ENCODE measurements at regions not wholly inside any gene's neighbourhood (a gene's known extent, or its start where the extent isn't known, plus 50 kb on each side); places are given as distances from the start of the nearest gene placed in this dataset.

DNA sequence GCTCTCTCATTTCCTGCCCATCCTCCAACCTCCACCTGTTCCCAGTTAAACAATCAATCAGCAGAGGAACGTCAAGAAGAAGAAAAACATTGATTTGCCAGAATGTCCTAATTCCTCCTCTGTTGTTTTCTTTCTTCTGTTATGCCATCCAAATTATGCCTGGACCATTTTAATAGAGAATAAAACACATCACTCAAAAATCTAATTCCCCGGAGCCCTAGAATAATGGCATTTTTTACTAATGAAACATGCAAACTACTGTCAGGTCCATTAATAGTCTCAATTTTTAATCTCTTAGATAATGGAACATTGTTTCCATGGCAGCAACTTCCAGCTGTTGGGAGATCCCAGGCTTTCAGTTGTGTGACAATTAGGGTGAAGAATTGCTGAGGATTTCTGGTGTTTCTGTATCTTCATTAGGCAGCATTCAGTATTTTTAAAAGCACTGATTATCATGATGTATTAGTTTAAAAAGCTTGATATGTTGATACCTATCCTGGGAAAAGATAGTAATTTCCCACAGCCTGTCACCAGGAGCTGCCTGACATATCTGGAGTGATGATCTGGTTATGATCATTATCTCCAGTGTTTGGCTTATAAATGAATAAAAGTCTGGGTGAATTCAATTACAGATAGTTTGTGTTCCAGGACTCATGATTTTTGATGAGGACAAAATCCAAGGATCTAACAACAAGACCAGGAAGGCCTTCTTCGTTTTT lies 209.8 kb downstream of the TPBG start (continued):
- no peak for TF ChIP-seq YY1 (IDR thresholded peaks at IDR 0.05; ENCODE audit: low read depth, low read length)
- TF ChIP-seq POLR2A (IDR thresholded peaks at IDR 0.05; ENCODE audit: low read depth, low read length), result no peak
- no peak for TF ChIP-seq SMC3 (IDR thresholded peaks at IDR 0.05; ENCODE audit: borderline replicate concordance, low read length)
- TF ChIP-seq NFIC (IDR thresholded peaks at IDR 0.05; ENCODE audit: low read depth, low read length), result no peak
- no peak for TF ChIP-seq BCL11A (IDR thresholded peaks at IDR 0.05; ENCODE audit: low read depth, low read length)

DNA sequence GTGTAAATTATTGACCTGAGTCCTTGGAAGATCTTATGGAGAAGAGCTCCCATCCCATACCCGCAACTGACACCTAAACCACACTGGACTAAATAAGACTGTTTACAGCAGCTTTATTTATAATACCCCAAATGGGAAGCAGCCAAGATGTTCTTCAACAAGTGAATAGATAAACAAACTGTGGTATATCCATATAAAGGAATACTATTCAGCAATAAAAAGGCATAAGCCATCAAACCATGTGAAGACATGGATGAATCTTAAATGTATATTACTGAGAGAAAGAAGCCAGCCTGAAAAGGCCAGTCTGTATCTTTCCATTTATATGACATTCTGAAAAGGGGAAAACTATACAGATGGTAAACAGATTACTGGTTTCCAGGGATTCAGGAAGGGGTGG lies 212.7 kb downstream of the TPBG start:
- BruUV-seq (replicated peaks), result no TSS peak
- CTCF ChIA-PET, result interaction anchor here (0.5 kb wide), 1 partner anchor 75 kb away, joined by 3 read pairs; no protein-coding TSS in a partner anchor
- Histone ChIP-seq H2AFZ (ENCODE audit: control insufficient read depth, low read depth, low read length) (no peak overlapping the region), H3K79me2 (ENCODE audit: control insufficient read depth, insufficient read depth, low read length) (no peaks in the 10 kb centered on the region), H3K4me1 (ENCODE audit: control insufficient read depth, insufficient read depth, low read length) (no peaks in the 10 kb centered on the region), H3K36me3 (ENCODE audit: control insufficient read depth in 2 of 2, insufficient read depth in 2 of 2, low read length in 1 of 2) (no peaks in the 10 kb centered on the region), H3K9me3 (replicated peaks; ENCODE audit: control insufficient read depth, insufficient read depth, low read length) (no peaks in the 10 kb centered on the region; the same call in 2 of the 3 replicates), H3K9ac (ENCODE audit: control insufficient read depth, insufficient read depth, low read length) (no peak overlapping the region), H3K4me3 (no peak overlapping the region), H3K4me2 (ENCODE audit: control insufficient read depth, insufficient read depth) (no peak overlapping the region), H3K27ac (ENCODE audit: control insufficient read depth, insufficient read depth) (no peak overlapping the region), H4K20me1 (ENCODE audit: control insufficient read depth, insufficient read depth) (no peaks in the 10 kb centered on the region), H3K27me3 (replicated peaks in 1 of 2; ENCODE audit: control insufficient read depth in 2 of 2, insufficient read depth in 2 of 2, low read length in 1 of 2) (no peaks in the 10 kb centered on the region)
- POLR2A ChIA-PET, result no interaction called here
- no peak for TF ChIP-seq IRF4 (IDR thresholded peaks at IDR 0.05; ENCODE audit: low read depth, low read length)
- FAIRE-seq (no peak), DNase-seq (ENCODE audit: low read depth, low spot score) (no peak), ATAC-seq (no peak)
- in situ Hi-C loops (cut with MboI), result no loop called here
- SMC1A ChIA-PET (ENCODE audit: uncharacterized antibody, unreplicated experiment), result no interaction called here
- RAD21 ChIA-PET (ENCODE audit: unreplicated experiment), result no interaction called here
- 100% methylated on average over 1 of the region's 1 CpG for WGBS (ENCODE audit: insufficient coverage, insufficient replicate concordance, low lambda C conversion rate, missing lambda C conversion rate)
- intact Hi-C loops (cut with micrococcal nuclease; ENCODE audit: unreplicated experiment), result no loop called here

DNA sequence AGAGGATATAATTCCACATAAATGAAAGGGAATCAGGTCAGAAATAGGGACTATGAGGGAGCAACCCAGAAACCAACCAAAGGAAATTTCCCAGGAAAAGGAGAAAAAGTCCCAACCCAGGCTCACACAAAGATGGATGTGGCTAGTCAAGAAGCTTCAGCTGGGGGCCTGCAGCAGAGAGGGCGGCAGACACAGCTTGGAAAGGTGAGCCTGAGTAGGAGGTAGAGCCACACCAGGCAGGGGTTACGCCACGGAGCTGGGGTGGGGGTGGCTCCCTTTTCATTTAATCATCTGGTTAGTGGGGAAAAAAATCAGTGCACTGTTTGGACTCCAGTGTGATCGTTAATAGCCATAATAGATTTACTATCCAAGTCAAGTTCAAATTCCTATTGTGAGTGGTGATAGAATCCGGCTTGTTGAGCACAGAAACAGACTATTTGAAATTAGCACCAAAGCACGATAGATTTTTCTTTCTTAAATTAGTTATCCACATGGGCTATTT lies 220.6 kb downstream of the TPBG start:
- ChIA-PET RAD21 (ENCODE audit: unreplicated experiment) (no interaction called here), SMC1A (ENCODE audit: uncharacterized antibody, unreplicated experiment) (interaction anchor here (0.7 to 0.9 kb wide), 2 partner anchors 13 to 77 kb away, joined by 3 read pairs; no protein-coding TSS in a partner anchor), POLR2A (no interaction called here), CTCF (interaction anchor here (1.2 kb wide), 1 partner anchor 312 kb away, joined by 3 read pairs; no protein-coding TSS in a partner anchor)
- intact Hi-C loops (cut with micrococcal nuclease; ENCODE audit: unreplicated experiment), result no loop called here
- Histone ChIP-seq H3K4me2 (ENCODE audit: control insufficient read depth, insufficient read depth) (no peak overlapping the region), H3K79me2 (ENCODE audit: control insufficient read depth, insufficient read depth, low read length) (no peaks in the 10 kb centered on the region), H2AFZ (ENCODE audit: control insufficient read depth, low read depth, low read length) (no peak overlapping the region), H4K20me1 (ENCODE audit: control insufficient read depth, insufficient read depth) (no peaks in the 10 kb centered on the region), H3K36me3 (ENCODE audit: control insufficient read depth in 2 of 2, insufficient read depth in 2 of 2, low read length in 1 of 2) (no peaks in the 10 kb centered on the region), H3K9me3 (replicated peaks; ENCODE audit: control insufficient read depth, insufficient read depth, low read length) (no peaks in the 10 kb centered on the region), H3K4me1 (ENCODE audit: control insufficient read depth, insufficient read depth, low read length) (no peaks in the 10 kb centered on the region), H3K4me3 (no peak overlapping the region), H3K9ac (ENCODE audit: control insufficient read depth, insufficient read depth, low read length) (no peak overlapping the region), H3K27me3 (replicated peaks in 1 of 2; ENCODE audit: control insufficient read depth in 2 of 2, insufficient read depth in 2 of 2, low read length in 1 of 2) (no peaks in the 10 kb centered on the region), H3K27ac (ENCODE audit: control insufficient read depth, insufficient read depth) (no peak overlapping the region)
- no TSS peak for BruUV-seq (replicated peaks)
- 52% methylated on average over 6 of the region's 6 CpGs for WGBS (ENCODE audit: insufficient coverage, insufficient replicate concordance, low lambda C conversion rate, missing lambda C conversion rate)
- DNase-seq (ENCODE audit: low read depth, low spot score), result no peak
- in situ Hi-C loops (cut with MboI), result no loop called here
- FAIRE-seq, result no peak
- no peak for ATAC-seq
- TF ChIP-seq, protein P1, sequence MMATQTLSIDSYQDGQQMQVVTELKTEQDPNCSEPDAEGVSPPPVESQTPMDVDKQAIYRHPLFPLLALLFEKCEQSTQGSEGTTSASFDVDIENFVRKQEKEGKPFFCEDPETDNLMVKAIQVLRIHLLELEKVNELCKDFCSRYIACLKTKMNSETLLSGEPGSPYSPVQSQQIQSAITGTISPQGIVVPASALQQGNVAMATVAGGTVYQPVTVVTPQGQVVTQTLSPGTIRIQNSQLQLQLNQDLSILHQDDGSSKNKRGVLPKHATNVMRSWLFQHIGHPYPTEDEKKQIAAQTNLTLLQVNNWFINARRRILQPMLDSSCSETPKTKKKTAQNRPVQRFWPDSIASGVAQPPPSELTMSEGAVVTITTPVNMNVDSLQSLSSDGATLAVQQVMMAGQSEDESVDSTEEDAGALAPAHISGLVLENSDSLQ (IDR thresholded peaks at IDR 0.05), result no peak
- TF ChIP-seq, protein P2, sequence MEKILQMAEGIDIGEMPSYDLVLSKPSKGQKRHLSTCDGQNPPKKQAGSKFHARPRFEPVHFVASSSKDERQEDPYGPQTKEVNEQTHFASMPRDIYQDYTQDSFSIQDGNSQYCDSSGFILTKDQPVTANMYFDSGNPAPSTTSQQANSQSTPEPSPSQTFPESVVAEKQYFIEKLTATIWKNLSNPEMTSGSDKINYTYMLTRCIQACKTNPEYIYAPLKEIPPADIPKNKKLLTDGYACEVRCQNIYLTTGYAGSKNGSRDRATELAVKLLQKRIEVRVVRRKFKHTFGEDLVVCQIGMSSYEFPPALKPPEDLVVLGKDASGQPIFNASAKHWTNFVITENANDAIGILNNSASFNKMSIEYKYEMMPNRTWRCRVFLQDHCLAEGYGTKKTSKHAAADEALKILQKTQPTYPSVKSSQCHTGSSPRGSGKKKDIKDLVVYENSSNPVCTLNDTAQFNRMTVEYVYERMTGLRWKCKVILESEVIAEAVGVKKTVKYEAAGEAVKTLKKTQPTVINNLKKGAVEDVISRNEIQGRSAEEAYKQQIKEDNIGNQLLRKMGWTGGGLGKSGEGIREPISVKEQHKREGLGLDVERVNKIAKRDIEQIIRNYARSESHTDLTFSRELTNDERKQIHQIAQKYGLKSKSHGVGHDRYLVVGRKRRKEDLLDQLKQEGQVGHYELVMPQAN (conservative IDR thresholded peaks at IDR 0.05), result no peak
- TF ChIP-seq PAX5 (IDR thresholded peaks at IDR 0.05; ENCODE audit: borderline replicate concordance, low read depth, low read length), result no peak
- TF ChIP-seq TCF12 (IDR thresholded peaks at IDR 0.05; ENCODE audit: low read depth, low read length), result no peak
- TF ChIP-seq TBL1XR1 (IDR thresholded peaks at IDR 0.05; ENCODE audit: low read depth, low read length), result no peak
- no peak for TF ChIP-seq NR2C1 (IDR thresholded peaks at IDR 0.05)
- no peak for TF ChIP-seq MYC (IDR thresholded peaks at IDR 0.05; ENCODE audit: insufficient read depth, insufficient read length, insufficient replicate concordance, low read length, severe bottlenecking)
